IPS DF 6.9 (cell line): ENCODE measurements at regions not wholly inside any gene's neighbourhood (a gene's known extent, or its start where the extent isn't known, plus 50 kb on each side); places are given as distances from the start of the nearest gene placed in this dataset.

Experiments used
- DNase-seq: peaks from one replicate; pipeline ENCODE4 v3.0.0-alpha.2; 2013; ENCODE audit warnings: low read depth, low spot score
- H3K27ac ChIP-seq: one replicate; pipeline ENCODE4 v1.5.1; 2013; ENCODE audit warnings: low read length, control low read depth
- H3K27me3 ChIP-seq: 2 replicates; pipeline ENCODE4 v1.6.1; 2013; ENCODE audit warnings: mild to moderate bottlenecking, low read length; ENCODE audit not compliant: control insufficient read depth, insufficient read depth
- H3K36me3 ChIP-seq: 2 replicates; pipeline ENCODE4 v1.6.1; 2013; ENCODE audit warnings: low read length; ENCODE audit not compliant: control insufficient read depth, insufficient read depth
- H3K4me1 ChIP-seq: 2 replicates; pipeline ENCODE4 v1.6.1; 2013; ENCODE audit warnings: low read length; ENCODE audit not compliant: control insufficient read depth, insufficient read depth
- H3K4me3 ChIP-seq: 2 replicates; pipeline ENCODE4 v1.5.1; 2013; ENCODE audit warnings: mild to moderate bottlenecking, low read length
- H3K9me3 ChIP-seq: 2 replicates; pipeline ENCODE4 v1.6.1; 2013; ENCODE audit warnings: low read length, inconsistent platforms; ENCODE audit not compliant: control insufficient read depth, insufficient read depth
- WGBS: extraction: QIAGEN DNeasy Blood & Tissue Kit; methylation state at CpG from one replicate; pipeline ENCODE4 v1.1.7; 2013; ENCODE audit warnings: mixed read lengths, missing lambda C conversion rate; ENCODE audit not compliant: insufficient read length, insufficient coverage; 5-methylcytosine and 5-hydroxymethylcytosine counted together

DNA sequence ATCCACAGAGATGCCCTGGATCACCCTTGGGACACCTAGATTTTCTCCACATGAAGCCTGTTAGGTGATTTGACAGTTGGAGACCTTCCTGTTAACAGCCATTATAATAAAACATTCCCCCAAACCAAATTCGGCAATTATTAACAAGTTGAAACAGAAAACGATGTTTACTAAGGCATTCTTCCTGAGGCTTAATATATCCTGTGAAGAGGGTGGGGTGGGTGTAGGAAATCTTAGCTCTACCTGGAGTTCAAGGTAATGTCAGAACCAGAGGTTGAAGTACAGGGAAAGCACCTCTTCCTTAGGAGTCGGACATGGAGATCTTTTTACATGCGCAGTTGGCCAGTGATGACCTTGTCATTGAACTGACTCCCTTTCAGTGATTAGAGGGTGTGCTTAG, 143.0 kb downstream of the FGF9 start:
- Histone ChIP-seq H3K27me3 (no peaks in the 10 kb centered on the region), H3K27ac (no peak overlapping the region), H3K4me3 (no peak overlapping the region), H3K36me3 (no peaks in the 10 kb centered on the region), H3K9me3 (0 out of 2 replicates have a peak, but pooled peaks cover 1% of the 10 kb centered on the region), H3K4me1 (no peaks in the 10 kb centered on the region)
- DNase-seq = no peak
- no CpG with 5 or more reads among the region's 4 CpGs for WGBS

DNA sequence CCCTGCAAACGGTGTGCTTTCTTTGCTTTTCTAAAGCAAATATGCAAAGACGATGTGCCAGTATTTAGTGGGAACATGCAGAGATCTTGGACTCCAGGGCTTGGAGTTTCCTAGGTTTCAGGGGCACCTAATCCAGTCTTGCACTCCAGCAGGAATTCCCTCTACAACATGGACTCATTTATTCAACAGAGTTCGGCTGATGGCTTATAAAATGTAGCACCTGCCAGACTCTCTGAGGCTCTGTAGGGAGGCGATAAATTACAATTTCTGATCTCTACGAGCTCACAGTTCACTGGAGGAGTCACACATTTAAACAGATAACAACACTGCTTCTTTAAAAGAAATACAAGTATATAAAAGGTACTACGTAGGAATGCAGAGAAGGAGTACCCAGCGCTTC, 143.7 kb downstream of the FGF9 start:
- Histone ChIP-seq H3K36me3 (no peaks in the 10 kb centered on the region), H3K27ac (no peak overlapping the region), H3K4me3 (no peak overlapping the region), H3K9me3 (0 out of 2 replicates have a peak, but pooled peaks cover 1% of the 10 kb centered on the region), H3K4me1 (no peaks in the 10 kb centered on the region), H3K27me3 (no peaks in the 10 kb centered on the region)
- DNase-seq = no peak
- WGBS = no CpG with 5 or more reads among the region's 7 CpGs

DNA sequence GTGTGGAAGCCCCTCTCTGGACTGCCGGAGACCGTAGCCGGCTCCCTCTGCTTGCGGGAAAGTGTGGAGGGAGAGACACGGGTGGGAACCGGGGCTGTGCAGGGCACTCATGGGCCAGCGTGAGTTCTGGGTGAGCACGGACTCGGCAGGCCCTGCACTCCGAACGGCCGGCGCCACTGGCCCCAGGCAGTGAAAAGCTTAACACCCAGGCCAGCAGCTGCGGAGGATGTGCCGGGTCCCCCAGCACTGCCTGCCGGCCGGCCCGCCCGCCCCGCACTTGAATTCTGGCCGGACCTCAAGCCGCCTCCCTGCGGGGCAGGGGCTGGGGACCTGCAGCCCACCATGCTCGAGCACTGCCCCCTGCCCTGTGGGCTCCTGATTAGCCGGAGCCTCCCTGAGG, 147.0 kb downstream of the FGF9 start:
- DNase-seq = no peak
- H3K27me3 ChIP-seq = no peaks in the 10 kb centered on the region
- H3K27ac ChIP-seq = no peak overlapping the region
- no peaks in the 10 kb centered on the region for H3K36me3 ChIP-seq
- no peak overlapping the region for H3K4me3 ChIP-seq
- H3K4me1 ChIP-seq = no peaks in the 10 kb centered on the region
- no CpG with 5 or more reads among the region's 25 CpGs for whole genome bisulfite sequencing
- H3K9me3 ChIP-seq = 0 out of 2 replicates have a peak, but pooled peaks cover 1% of the 10 kb centered on the region

DNA sequence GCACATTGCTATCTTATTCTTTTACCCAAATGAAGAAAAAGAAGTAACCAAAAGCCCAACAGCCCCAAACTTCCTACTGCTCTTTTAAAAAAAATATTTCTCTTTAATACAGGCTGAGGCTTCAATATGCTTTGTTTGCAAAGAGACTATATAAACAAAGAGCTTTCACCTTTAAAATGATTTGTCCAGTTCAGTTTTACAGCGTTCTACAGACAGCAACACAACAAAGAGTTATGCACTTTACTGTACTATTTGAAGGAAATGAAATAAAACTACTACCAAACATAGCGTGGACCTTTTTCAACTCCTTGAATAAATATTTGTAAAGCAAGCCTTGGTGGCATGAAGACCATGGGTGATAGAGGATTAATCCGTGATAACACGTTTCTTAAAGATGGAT, 151.2 kb downstream of the FGF9 start:
- H3K9me3 ChIP-seq = 0 out of 2 replicates have a peak, but pooled peaks cover 1% of the 10 kb centered on the region
- no CpG with 5 or more reads among the region's 4 CpGs for WGBS
- no peaks in the 10 kb centered on the region for H3K4me1 ChIP-seq
- H3K4me3 ChIP-seq = no peak overlapping the region
- no peaks in the 10 kb centered on the region for H3K36me3 ChIP-seq
- no peak for DNase-seq
- no peak overlapping the region for H3K27ac ChIP-seq
- no peaks in the 10 kb centered on the region for H3K27me3 ChIP-seq

DNA sequence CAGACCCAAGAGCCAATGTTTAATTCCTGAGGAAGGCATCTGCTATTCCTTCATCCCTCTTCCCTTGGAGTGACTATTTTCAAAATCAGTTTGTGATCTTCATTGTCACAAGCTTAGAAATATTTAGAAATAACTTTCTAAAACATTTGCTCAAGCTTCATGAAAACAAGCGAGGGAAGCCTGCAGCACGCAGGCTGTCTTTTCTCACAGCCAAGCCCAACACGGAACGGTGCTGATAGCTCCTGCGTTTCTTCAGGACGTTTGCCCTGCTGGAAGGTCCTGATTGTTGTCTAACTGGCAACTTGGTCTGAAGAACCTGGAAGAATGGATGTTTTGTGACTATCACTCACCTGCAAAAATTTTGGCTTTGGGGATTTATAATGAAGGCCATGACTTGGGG, 152.5 kb downstream of the FGF9 start:
- no peak overlapping the region for H3K27ac ChIP-seq
- no peak overlapping the region for H3K4me3 ChIP-seq
- WGBS = no CpG with 5 or more reads among the region's 6 CpGs
- DNase-seq = no peak
- no peaks in the 10 kb centered on the region for H3K4me1 ChIP-seq
- no peaks in the 10 kb centered on the region for H3K27me3 ChIP-seq
- H3K36me3 ChIP-seq = no peaks in the 10 kb centered on the region
- no peaks in the 10 kb centered on the region for H3K9me3 ChIP-seq

DNA sequence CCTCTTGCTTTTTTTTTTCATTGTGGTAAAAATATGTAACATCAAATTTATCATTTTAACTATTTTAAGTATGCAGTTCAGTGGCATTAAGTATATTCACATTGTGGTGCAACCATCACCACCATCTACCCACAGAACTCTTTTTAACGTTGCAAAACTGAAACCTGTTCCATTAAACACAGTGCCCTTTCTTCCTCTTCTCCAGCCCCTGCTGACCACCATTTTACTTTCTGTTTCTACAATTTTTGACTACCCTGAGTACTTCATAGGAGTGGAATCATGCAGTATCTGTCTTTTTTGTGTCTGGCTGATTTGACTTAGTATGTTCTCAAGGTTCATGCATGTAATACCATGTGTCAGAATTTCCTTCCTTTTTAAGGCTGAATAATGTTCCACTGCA, 153.1 kb downstream of the FGF9 start:
- no peak overlapping the region for H3K4me3 ChIP-seq
- no peak overlapping the region for H3K27ac ChIP-seq
- no peak for DNase-seq
- WGBS = no CpG with 5 or more reads among the region's 1 CpG
- no peaks in the 10 kb centered on the region for H3K27me3 ChIP-seq
- no peaks in the 10 kb centered on the region for H3K4me1 ChIP-seq
- H3K36me3 ChIP-seq = no peaks in the 10 kb centered on the region
- no peaks in the 10 kb centered on the region for H3K9me3 ChIP-seq

DNA sequence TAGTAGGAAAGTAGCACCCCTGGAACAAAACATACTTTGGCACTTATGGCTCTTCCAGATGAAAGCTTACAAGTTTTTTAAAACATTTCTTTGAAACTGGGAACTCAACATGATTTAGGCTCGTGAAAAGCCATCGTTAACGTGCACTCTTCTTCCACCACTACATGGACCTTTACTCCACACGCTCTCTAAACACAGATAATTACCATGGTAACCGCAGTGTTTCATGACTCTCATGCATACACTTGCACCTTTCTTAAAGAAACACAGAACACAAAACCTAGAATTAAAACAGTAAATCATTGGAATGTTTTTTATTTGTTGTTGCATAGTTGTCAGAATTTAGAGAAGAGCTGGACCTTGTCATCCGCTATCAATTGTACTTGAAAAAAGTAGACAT, 154.3 kb downstream of the FGF9 start:
- H3K9me3 ChIP-seq = no peaks in the 10 kb centered on the region
- DNase-seq = no peak
- no CpG with 5 or more reads among the region's 6 CpGs for WGBS

DNA sequence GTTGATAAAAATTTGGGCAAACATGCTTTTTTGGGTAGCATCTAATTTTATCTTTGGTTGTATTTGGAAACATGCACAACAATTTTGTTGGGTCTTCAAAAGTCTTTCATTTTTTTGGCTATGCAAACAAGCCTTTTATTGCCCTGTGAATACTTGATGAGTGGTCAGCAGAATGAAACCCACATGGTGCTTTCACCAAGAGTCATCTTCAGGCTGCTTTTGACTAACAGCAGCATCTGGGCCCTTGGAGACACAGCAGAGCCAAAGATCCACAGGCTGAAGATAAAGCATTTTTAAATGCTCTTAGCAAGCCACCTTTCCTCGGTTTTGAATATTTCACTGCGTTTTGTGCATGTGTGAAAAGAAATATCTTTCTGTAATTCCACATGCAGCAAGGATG, 154.9 kb downstream of the FGF9 start:
- no peak for DNase-seq
- no CpG with 5 or more reads among the region's 2 CpGs for WGBS
- no peak overlapping the region for H3K4me3 ChIP-seq
- H3K9me3 ChIP-seq = no peaks in the 10 kb centered on the region
- no peaks in the 10 kb centered on the region for H3K27me3 ChIP-seq
- H3K4me1 ChIP-seq = no peaks in the 10 kb centered on the region
- H3K27ac ChIP-seq = no peak overlapping the region
- no peaks in the 10 kb centered on the region for H3K36me3 ChIP-seq

More for the DNA sequence above, 154.3 kb downstream of the FGF9 start:
- Histone ChIP-seq H3K4me1 (no peaks in the 10 kb centered on the region), H3K4me3 (no peak overlapping the region), H3K36me3 (no peaks in the 10 kb centered on the region), H3K27me3 (no peaks in the 10 kb centered on the region), H3K27ac (no peak overlapping the region)

DNA sequence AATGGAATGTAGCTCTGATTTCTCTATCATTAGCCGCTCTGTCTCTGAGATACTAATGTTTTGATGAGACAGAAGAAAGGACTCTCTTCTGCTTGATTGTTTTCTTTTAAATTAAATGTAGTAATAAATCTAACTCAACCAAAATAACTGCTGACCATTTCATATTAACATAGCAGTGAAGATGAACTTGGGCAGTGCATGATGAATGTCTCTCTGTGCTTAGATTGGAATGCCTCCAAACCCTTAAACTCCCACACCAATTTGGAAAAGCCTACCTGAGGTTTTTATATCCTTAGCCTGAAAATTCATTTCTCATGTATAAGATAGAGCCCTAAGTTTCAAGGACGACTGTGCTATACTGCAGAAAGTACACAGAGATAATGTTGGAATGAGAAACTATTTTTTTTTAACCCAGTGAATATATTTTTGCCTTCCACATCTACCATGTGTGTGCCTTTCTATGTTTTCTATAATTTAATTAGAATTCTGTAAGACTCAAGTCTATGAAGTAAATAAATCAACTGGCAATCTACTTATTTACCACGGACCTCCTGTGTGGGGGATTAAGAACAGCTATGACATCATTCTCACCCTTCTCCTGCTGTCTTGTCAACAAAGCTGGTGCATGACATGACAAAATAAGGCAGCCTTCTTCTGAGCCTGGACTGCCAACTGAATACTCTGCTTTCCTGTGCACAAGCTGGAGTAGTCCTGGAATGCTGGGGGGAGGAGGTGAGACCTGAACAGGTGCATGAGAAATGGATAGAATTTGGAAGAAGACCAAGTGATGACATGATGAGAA, 155.5 kb downstream of the FGF9 start:
- no CpG with 5 or more reads among the region's 3 CpGs for WGBS
- DNase-seq = no peak
- Histone ChIP-seq H3K9me3 (no peaks in the 10 kb centered on the region), H3K36me3 (no peaks in the 10 kb centered on the region), H3K4me1 (no peaks in the 10 kb centered on the region), H3K27ac (no peak overlapping the region), H3K27me3 (no peaks in the 10 kb centered on the region), H3K4me3 (no peak overlapping the region)

DNA sequence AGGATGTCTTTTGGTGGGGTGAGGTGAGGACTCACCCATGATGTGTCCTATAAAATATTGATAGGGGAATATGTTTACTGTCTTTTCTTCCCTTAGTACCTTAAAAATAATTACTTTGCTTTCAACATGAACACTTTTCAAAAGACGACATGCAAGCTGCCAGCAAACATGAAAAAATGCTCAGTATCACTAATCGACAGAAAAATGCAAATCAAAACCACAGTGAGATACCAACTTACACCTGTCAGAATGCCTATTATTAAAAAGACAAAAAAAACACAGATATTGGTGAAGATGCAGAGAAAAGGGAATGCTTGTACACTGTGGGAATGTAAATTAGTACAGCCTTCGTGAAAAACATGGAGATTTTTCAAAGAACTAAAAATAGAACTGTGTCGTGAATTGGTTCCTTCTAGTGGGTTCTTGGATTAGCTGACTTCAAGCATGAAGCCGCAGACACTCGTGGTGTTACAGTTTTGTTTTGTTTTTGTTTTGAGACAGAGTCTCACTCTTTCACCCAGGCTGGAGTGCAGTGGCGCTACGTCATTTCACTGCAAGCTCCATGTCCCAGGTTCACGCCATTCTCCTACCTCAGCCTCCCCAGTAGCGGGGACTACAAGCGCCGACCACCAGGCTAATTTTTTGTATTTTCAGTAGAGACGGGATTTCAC, 160.9 kb downstream of the FGF9 start:
- no peaks in the 10 kb centered on the region for H3K4me1 ChIP-seq
- no peaks in the 10 kb centered on the region for H3K27me3 ChIP-seq
- no peak overlapping the region for H3K4me3 ChIP-seq
- no peaks in the 10 kb centered on the region for H3K36me3 ChIP-seq
- no CpG with 5 or more reads among the region's 13 CpGs for WGBS
- no peaks in the 10 kb centered on the region for H3K9me3 ChIP-seq
- DNase-seq = no peak
- H3K27ac ChIP-seq = no peak overlapping the region
